ENCODE measurements at regions not wholly inside any gene's neighbourhood (a gene's known extent, or its start where the extent isn't known, plus 50 kb on each side); places are given as distances from the start of the nearest gene placed in this dataset.

- no peaks in the 10 kb centered on the region for H4K20me1 ChIP-seq (replicated peaks; ENCODE audit: insufficient read depth)
- no peak for TF ChIP-seq ZNF331 (CRISPR knock-in tag; IDR thresholded peaks at IDR 0.05; ENCODE audit: low read depth)
- no peak for TF ChIP-seq CTCF (conservative IDR thresholded peaks at IDR 0.05; ENCODE audit: low read depth in 2 of 2)
- no peak for TF ChIP-seq CREB1 (CRISPR knock-in tag; IDR thresholded peaks at IDR 0.05; ENCODE audit: low read depth)
- no peak for TF ChIP-seq POLR2AphosphoS5 (IDR thresholded peaks at IDR 0.05; ENCODE audit: low read depth)
- TF ChIP-seq ZNF462 (CRISPR knock-in tag; IDR thresholded peaks at IDR 0.05) = no peak
- no peak for TF ChIP-seq STAT1 (IDR thresholded peaks at IDR 0.05; ENCODE audit: unreplicated experiment)
- TF ChIP-seq EZH2 (IDR thresholded peaks at IDR 0.05; ENCODE audit: low read depth, unreplicated experiment) = no peak
- no peak for TF ChIP-seq JUNB (IDR thresholded peaks at IDR 0.05; ENCODE audit: unreplicated experiment)
- TF ChIP-seq ZNF114 (CRISPR knock-in tag; IDR thresholded peaks at IDR 0.05) = no peak
- TF ChIP-seq, protein P1, sequence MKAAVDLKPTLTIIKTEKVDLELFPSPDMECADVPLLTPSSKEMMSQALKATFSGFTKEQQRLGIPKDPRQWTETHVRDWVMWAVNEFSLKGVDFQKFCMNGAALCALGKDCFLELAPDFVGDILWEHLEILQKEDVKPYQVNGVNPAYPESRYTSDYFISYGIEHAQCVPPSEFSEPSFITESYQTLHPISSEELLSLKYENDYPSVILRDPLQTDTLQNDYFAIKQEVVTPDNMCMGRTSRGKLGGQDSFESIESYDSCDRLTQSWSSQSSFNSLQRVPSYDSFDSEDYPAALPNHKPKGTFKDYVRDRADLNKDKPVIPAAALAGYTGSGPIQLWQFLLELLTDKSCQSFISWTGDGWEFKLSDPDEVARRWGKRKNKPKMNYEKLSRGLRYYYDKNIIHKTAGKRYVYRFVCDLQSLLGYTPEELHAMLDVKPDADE (IDR thresholded peaks at IDR 0.05) = no peak
- TF ChIP-seq EZH2phosphoT487 (IDR thresholded peaks at IDR 0.05; ENCODE audit: unreplicated experiment) = no peak
- no peak for TF ChIP-seq REST (IDR thresholded peaks at IDR 0.05; ENCODE audit: unreplicated experiment)
- no peak for TF ChIP-seq NANOG (IDR thresholded peaks at IDR 0.05; ENCODE audit: borderline replicate concordance)
- H3K4me2 ChIP-seq = no peak overlapping the region
- no peaks in the 10 kb centered on the region for H3K79me2 ChIP-seq (replicated peaks; ENCODE audit: insufficient read depth)
- peaks cover 9% of the 10 kb centered on the region; the same call in 2 of the 3 replicates for H3K4me1 Mint-ChIP-seq
- H3K4me3 ChIP-seq = no peak overlapping the region
- H2AFZ ChIP-seq = no peak overlapping the region
- ATAC-seq (no peak), DNase-seq (ENCODE audit: low spot score) (no peak)
- no peaks in the 10 kb centered on the region for H3F3A ChIP-seq (replicated peaks; ENCODE audit: low read depth)
- H3K36me3 Mint-ChIP-seq (ENCODE audit: low read depth) = no peaks in the 10 kb centered on the region
- no peaks in the 10 kb centered on the region for H3K36me3 ChIP-seq (ENCODE audit: insufficient read depth)
- H3K27ac ChIP-seq (ENCODE audit: low read depth) = no peak overlapping the region
- H3K27me3 Mint-ChIP-seq (ENCODE audit: insufficient read depth, low read depth, poor library complexity) = no peaks in the 10 kb centered on the region
- peaks cover 10% of the 10 kb centered on the region; the same call in 1 of the 2 replicates for H3K9me2 ChIP-seq (ENCODE audit: insufficient read depth)
- no peak overlapping the region for H3K4me3 Mint-ChIP-seq
- no peak overlapping the region for H3K27ac Mint-ChIP-seq
- no peaks in the 10 kb centered on the region for H3K9me3 Mint-ChIP-seq
- H3K4me1 ChIP-seq (ENCODE audit: insufficient read depth) = peaks cover 9% of the 10 kb centered on the region; the same call in 1 of the 2 replicates
- H3K27me3 ChIP-seq (ENCODE audit: insufficient read depth) = no peaks in the 10 kb centered on the region
These were observed 762.3 kb downstream of the TUSC7 start for GRCh38 chr3:117471831-117472230.

Data from GM23338 (cell line).